PFSK-1 (cell line): ENCODE measurements at regions not wholly inside any gene's neighbourhood (a gene's known extent, or its start where the extent isn't known, plus 50 kb on each side); places are given as distances from the start of the nearest gene placed in this dataset.

ENCODE experiments used
- FOXP2 ChIP-seq: optimal IDR thresholded peaks from 2 replicates; pipeline ENCODE3; 2011; ENCODE audit warnings: borderline replicate concordance, control low read depth, inconsistent platforms; ENCODE audit not compliant: insufficient read depth; ENCODE audit errors: extremely low read length, extremely low read depth
- POLR2AphosphoS5 ChIP-seq: IDR thresholded peaks from 2 replicates; pipeline ENCODE4 v1.6.1; 2012; ENCODE audit warnings: low read depth, mild to moderate bottlenecking, control low read depth, low read length, moderate library complexity
- SIN3A ChIP-seq: IDR thresholded peaks from 2 replicates; pipeline ENCODE4 v1.6.1; 2012; ENCODE audit warnings: mild to moderate bottlenecking, low read length, moderate library complexity, borderline replicate concordance; ENCODE audit not compliant: insufficient read depth
- TAF1 ChIP-seq: IDR thresholded peaks from 2 replicates; pipeline ENCODE4 v1.6.1; 2012; ENCODE audit warnings: low read length, control low read depth, borderline replicate concordance; ENCODE audit not compliant: insufficient read depth
- TF ChIP-seq, protein P1 (sequence below), 2 experiments: IDR thresholded peaks; 2 replicates each; pipeline versions ENCODE4 v1.6.1 to v1.8.0; 2011 to 2012; ENCODE audit warnings: low read depth in 2 of 2, low read length in 2 of 2, control low read depth in 1 of 2, inconsistent platforms in 1 of 2, mild to moderate bottlenecking in 1 of 2, moderate library complexity in 1 of 2; ENCODE audit not compliant: insufficient read depth in 1 of 2

DNA sequence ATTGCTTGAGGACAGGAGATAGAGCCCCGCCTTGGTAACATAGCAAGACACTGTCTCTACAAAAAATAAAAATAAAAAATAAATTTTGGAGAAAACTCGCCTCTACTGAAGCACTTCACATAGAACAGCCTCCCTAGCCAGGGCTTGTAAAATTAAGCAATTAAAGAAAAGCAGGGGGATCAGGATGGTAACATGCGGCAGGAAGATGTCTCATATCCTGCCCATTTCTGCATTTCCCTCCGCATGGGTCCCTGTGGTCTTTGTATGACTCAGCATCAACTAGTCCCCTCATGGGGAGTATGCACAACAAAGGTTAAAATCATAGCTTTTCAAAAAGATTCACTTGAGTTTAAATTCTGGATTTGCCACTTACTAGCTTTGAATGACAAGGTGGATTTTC lies 379.0 kb downstream of the EPHA7 start:
- TF ChIP-seq SIN3A (no peak), POLR2AphosphoS5 (no peak), FOXP2 (no peak), TAF1 (no peak)
- TF ChIP-seq, protein P1, sequence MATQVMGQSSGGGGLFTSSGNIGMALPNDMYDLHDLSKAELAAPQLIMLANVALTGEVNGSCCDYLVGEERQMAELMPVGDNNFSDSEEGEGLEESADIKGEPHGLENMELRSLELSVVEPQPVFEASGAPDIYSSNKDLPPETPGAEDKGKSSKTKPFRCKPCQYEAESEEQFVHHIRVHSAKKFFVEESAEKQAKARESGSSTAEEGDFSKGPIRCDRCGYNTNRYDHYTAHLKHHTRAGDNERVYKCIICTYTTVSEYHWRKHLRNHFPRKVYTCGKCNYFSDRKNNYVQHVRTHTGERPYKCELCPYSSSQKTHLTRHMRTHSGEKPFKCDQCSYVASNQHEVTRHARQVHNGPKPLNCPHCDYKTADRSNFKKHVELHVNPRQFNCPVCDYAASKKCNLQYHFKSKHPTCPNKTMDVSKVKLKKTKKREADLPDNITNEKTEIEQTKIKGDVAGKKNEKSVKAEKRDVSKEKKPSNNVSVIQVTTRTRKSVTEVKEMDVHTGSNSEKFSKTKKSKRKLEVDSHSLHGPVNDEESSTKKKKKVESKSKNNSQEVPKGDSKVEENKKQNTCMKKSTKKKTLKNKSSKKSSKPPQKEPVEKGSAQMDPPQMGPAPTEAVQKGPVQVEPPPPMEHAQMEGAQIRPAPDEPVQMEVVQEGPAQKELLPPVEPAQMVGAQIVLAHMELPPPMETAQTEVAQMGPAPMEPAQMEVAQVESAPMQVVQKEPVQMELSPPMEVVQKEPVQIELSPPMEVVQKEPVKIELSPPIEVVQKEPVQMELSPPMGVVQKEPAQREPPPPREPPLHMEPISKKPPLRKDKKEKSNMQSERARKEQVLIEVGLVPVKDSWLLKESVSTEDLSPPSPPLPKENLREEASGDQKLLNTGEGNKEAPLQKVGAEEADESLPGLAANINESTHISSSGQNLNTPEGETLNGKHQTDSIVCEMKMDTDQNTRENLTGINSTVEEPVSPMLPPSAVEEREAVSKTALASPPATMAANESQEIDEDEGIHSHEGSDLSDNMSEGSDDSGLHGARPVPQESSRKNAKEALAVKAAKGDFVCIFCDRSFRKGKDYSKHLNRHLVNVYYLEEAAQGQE (IDR thresholded peaks at IDR 0.05; ENCODE audit: insufficient read depth in 1 of 2, low read depth in 2 of 2, low read length in 2 of 2): no peak
